Brain pericyte (primary cell): ENCODE measurements at regions not wholly inside any gene's neighbourhood (a gene's known extent, or its start where the extent isn't known, plus 50 kb on each side); places are given as distances from the start of the nearest gene placed in this dataset.
"Not testable (repeated sequence)": the region's sequence is repeated elsewhere in the genome, so short reads cannot be mapped to it uniquely, and the experiment has no call there.

ENCODE experiments used
- DNase-seq: peaks from one replicate; pipeline ENCODE4 v3.0.0-alpha.2; 2012; ENCODE audit warnings: low read depth, low spot score

GRCh38 chr5:1652873-1653697, 129.3 kb upstream of the LPCAT1 start:
- DNase-seq: no peak

- no peak for DNase-seq
Observed at GRCh38 chr5:1651971-1652872, 128.5 kb upstream of the LPCAT1 start.

GRCh38 chr5:1651250-1651649, 127.5 kb upstream of the LPCAT1 start:
- DNase-seq: no peak

- no peak for DNase-seq
Observed at GRCh38 chr5:1649554-1649953, 125.8 kb upstream of the LPCAT1 start.

GRCh38 chr5:1648806-1649205, 125.0 kb upstream of the LPCAT1 start:
- DNase-seq: no peak

- no peak for DNase-seq
Observed at GRCh38 chr5:1647580-1647979, 123.8 kb upstream of the LPCAT1 start.

GRCh38 chr5:1644810-1645571, 121.2 kb upstream of the LPCAT1 start:
- DNase-seq: peak; percentile 76

- DNase-seq: not testable (repeated sequence)
Observed at GRCh38 chr5:1644393-1644809, 120.6 kb upstream of the LPCAT1 start.

- DNase-seq: no peak
Observed at GRCh38 chr5:1643651-1644392, 120.1 kb upstream of the LPCAT1 start.

GRCh38 chr5:1642621-1643061, 118.9 kb upstream of the LPCAT1 start:
- no peak for DNase-seq

- DNase-seq: no peak
Observed at GRCh38 chr5:1642221-1642620, 118.5 kb upstream of the LPCAT1 start.

- peak; percentile 68 for DNase-seq
Observed at GRCh38 chr5:1641560-1642166, 117.9 kb upstream of the LPCAT1 start.

- DNase-seq: no peak
Observed at GRCh38 chr5:1641041-1641440, 117.3 kb upstream of the LPCAT1 start.

GRCh38 chr5:1640421-1640881, 116.7 kb upstream of the LPCAT1 start:
- no peak for DNase-seq

GRCh38 chr5:1639757-1640156, 116.0 kb upstream of the LPCAT1 start:
- no peak for DNase-seq

GRCh38 chr5:1638658-1639400, 115.1 kb upstream of the LPCAT1 start:
- no peak for DNase-seq

GRCh38 chr5:1637639-1638481, 114.1 kb upstream of the LPCAT1 start:
- DNase-seq: no peak

- DNase-seq: no peak
Observed at GRCh38 chr5:1636981-1637638, 113.3 kb upstream of the LPCAT1 start.
